ENCODE measurements at regions not wholly inside any gene's neighbourhood (a gene's known extent, or its start where the extent isn't known, plus 50 kb on each side); places are given as distances from the start of the nearest gene placed in this dataset.

DNA sequence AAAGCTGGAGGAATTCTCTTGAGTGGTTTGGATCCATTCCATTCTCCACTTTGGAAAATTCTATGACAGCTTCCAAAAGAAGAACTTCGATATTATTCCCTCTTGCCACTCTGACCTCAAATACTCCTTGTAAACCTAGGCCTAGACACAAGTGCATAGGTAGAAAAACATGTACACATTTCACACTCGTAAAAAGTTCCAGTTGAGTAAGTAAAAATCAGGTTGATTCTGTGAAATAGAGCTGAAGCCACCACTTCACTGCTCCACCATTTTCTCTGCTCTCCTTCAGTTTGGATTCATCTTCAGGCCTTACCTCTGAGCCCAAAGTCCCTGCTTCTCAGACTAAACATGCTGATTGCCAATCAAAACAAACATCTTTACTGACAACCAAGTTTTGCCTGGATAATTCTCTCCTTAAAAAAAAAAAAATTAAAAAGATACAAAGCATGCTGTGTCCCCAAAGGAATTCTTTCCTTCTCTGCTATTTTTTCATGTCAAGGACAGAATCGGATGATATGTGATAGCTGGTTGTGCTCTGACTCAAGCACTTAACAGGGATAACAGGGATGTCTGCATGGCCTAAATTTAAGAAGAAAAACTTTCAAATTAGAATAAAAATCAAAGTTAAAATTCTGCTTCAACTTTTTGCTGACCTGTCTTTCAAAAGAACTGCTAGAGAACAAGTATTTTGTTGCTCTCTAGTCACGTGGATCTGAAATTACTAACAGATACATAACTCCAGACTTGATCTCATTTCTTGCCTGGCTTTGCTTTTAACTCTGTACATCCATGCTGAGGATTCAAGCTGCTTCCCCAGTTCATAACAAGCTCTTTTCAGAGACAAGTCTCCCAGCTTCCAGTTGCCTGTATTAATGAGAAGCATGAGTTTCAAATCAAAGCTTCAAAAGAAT, 420.9 kb upstream of the INTU start:
- no peak for DNase-seq

DNA sequence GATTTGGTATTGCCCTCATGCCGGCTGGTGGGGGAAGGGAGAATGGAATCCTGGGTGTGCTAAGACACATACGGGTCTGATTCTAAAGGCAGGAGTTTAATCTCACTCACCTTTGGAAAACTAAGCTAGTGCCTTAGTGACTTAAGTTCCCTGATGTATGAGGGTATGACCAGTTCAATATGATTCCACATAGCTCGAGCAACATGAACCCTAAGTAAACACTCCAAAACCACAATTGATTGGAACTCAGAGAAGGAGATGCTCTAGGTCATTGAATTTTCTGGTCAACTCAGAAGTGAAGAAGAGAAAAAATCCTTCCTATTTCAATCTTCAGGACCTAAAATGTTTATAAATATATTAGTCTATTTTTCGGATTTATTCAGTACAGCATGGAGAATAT, 420.1 kb upstream of the INTU start:
- no peak for DNase-seq

DNA sequence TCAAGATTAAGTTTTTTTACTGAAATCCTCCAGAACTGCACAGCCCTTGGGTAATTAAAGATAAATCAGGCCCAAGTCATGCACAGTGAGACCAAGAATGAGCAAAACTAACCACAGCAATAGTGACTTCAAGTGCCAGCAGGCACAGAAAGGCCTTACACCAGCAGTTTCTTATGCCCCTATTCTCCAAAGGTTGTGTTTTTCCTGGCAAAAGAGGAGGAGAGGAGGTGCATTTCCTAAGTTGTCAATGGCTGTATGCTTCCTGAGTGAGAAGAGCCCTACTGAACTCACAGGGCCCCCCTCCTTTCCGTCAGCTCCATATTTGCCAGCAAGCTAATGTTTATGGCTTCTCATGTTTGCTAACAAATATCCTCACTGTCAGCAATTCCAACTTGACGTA, 418.7 kb upstream of the INTU start:
- DNase-seq: no peak

DNA sequence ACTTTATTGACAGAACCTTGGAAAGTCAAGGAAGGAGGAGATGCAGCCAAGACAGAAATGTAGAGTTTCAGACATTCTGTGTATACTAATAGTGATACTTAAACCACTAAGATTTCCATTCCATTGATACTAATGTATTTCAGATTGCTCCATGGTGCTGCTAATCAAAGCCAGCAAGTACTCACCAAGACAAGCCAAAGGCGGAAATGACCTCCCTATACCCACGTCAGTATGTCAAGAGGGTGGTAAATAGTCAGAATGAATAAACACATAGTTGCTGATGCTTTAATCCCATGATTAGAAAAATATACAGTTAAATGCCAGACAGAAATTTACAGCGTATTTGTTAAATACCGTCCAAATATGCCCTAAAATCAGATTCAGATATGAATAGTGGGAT, 417.8 kb upstream of the INTU start:
- no peak for DNase-seq

DNA sequence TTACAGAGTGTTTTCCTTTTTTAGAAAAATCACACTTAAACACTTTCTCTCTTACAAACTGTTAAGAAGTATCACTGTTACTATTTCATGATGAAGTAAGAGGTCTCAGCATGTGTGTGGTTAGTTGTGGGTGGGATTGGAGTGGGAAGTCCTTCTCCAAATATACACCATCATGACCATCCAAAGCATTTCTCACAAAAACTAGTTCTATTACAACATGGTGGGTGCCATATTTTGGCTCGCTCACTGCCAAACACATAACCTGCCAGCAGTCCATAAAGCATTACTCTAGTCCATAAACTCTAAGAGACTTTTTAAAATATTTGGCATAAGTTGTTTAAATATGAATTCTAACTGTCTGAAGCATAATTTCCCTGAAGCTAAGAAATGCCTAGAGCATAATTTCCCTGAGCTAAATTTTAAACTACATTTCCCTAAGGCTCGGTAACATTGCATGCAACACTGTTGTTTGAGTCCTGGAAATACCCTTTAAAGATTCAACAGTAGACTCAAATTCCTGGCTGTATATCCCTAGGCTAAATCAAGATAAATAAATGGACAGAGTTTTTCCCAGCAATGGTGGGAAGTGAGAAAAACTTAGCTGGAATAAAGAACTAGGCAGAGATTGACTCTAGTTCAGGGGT, 415.0 kb upstream of the INTU start:
- DNase-seq: no peak

DNA sequence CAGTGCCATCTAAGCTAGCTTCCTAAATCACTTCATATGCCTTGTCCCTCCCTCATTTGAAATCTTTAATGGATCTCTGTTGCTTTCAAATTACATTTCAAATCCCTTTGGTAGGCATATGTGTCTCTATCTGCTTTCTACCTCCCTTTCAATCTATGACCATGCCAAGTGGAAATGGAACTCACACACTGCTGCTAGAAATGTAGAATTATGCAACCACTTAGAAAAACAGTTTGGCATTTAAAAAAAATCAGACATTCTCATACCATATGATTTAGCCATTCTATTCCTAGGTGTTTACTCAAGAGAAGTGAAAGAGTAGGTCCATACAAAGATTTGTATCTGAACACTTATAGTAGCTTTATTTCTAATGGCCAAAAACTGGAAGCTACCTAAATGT, 413.5 kb upstream of the INTU start:
- DNase-seq: no peak

DNA sequence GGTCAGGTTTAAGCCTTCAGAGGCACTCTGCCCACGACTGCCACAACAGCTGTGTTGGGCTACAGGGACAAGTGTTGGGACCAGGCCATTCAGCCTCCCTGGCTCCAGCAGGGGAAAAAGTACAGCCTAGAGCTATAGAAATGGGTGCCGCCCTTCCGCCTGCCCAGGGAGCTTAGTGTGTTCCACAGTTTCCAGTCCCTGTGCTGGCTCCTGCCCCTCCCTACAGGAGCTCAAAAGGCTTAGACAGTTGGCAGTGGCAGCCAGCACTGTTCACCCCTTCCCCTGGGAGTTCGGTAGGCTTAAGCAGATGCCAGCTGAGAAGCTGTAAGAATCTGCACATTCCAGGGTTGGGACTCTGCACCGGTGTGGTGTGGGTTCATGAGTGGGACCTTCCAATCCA, 408.2 kb upstream of the INTU start:
- no peak for DNase-seq

DNA sequence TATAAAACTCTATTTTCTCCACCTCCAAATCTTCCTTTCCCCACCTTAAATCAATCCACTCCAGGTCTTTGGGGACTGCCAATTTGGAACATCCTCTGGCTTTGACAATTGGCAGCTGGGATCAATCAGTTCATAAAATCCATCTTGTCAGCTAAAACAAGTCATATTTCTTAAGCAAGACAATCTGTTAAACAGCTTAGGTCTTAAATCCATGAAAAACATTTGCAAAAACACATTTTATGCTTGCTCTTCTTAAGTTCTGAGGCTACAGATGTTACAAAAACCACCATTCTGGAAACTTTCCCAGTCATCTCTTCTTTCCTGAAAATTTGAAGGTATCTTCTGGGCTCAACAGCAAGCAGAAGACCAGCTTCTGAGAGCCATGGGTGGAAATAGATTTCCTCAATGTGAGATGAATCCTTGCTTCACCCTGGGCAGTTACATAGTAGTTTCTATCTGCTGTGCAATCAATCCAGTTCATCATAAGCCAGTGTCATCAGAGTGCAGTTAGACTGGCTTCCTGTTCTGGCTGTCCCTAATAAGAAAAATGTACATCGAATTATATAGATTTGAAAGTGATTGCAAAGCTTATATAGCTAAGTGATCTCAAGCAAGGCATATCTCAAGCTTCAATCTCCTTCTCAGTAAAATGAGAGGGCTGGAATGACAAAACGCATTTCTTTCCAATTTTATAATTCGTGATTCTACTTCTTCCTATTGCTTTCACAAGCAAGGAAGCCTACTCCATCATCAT, 402.7 kb upstream of the INTU start:
- no peak for DNase-seq

DNA sequence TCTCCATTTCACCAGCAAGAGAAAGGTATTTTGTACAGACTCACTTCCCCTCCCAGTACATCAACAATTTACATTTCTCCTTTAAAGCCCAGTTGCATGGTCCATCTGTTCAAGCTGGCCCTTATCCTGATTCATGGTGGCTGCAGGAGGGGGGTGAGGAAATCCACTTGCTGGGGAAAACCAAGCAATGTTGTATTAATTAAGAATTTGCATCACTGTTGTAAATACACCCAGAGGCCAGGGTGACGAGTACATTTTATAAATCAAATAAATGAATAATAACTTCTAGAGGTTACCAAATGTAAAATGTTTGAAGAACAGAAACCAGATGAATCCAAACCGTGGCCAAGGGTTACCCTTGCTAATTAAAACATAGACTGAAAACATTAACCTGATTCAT, 395.9 kb upstream of the INTU start:
- no peak for DNase-seq

DNA sequence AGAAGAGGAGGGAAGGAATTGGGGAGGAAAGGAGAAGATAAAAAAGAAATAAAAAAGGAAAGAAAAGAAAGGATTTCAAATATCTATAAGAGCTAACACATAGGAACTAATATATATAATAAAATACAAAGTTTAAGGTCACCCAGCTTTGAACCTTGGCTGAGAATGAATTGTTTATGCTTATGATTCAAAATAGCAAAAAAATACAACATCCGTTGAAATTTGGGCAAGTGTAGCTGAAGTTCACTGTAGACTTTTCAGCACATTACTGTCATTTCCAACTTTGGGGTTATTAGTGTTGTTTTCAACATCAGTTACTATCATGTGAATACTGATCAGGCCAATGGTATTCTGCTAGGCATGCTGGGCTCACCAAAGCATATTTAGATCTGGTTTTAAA, 395.2 kb upstream of the INTU start:
- no peak for DNase-seq

DNA sequence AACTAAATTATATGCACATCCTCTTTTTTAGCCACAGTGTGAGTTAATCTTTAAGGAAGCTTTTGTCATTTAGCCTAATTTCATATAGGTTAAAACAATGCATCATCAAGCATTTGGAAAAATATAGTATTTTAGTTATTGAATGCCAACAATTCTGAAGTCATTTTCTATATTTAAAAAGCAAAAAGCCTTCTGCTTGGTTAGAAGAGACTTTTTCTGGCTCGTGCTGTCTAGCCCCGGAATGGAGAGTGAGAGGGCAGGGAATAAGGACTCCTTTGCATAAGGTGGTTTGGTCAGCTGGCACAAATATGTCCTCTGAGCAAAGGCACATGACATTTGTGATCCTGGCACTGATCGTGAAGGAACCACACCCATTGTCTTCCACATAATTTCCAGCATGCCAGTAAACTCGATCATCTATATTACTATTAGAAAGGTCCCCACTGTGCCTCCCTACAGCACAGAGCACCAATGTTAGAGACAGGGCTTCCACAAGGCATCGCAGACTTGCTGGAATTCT, 393.7 kb upstream of the INTU start:
- no peak for DNase-seq

DNA sequence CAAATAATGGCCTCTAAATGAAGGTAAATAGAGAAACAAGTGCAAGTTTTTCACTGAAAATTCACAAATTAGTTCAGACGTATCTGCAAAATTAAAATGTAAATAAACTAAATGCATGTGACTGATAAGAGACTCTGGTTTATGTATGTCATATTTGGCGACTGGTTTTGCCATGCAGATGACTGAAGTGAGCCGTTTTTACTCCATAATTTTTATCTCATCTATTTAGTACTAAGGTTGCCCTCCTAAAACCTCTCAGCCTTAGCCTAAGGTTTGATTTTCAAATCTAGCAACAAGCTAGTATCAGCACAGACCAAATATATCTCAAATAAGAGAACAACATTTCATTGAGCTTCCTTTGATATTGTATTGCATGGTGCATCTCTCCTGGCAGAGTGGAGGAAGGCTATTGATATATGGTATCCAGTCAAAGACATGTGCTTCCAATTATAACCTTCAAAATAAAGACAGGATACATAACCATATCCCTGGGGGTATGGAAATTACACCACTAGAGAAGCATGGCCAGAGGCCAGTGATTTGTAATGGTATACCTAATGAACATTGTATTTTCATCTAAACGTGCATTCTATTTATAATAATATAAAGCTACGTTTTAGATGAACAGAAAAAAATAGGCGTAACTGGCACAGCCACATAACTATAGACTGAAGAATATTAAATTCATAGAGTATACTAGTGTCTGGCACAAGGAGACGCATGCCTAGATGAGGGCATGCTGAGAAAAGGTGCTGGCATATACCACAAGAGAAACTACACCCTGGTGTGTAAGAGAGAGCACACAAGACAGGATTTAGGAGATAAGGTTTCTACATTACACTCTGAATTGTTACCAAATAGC, 392.6 kb upstream of the INTU start:
- no peak for DNase-seq

DNA sequence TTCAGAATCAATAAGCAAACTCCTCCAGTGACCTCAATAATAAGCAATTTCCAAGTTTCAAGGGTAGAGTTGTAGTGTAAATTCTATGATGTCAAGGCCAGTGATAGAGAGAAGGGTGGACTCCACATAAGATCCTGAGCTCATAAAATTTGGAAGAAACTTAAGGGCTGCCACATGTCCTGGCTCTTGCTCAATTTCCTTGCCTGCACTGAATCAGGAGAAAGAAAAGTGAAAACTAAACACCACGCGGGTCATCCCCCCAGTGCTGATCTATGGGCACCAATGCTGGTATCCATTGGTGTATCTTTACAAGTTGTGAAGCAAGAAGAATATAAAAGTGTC, 392.0 kb upstream of the INTU start:
- no peak for DNase-seq

DNA sequence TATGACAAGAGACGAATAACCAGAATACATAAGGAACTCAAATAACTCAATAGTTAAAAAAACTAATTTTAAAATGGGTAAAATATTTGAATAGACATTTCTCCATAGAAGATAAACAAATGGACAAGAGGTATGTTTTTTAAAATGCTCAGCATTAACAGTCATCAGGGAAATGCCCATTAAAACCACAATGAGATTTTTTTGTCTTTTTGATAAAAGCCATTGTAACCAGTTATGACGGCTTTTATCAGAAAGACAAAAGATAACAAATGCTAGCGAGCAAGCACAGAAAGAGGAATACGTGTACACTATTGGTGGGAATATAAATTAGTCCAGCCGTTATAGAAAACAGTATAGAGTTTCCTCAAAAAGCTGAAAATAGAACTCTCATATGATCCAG, 388.2 kb upstream of the INTU start:
- DNase-seq: no peak

DNA sequence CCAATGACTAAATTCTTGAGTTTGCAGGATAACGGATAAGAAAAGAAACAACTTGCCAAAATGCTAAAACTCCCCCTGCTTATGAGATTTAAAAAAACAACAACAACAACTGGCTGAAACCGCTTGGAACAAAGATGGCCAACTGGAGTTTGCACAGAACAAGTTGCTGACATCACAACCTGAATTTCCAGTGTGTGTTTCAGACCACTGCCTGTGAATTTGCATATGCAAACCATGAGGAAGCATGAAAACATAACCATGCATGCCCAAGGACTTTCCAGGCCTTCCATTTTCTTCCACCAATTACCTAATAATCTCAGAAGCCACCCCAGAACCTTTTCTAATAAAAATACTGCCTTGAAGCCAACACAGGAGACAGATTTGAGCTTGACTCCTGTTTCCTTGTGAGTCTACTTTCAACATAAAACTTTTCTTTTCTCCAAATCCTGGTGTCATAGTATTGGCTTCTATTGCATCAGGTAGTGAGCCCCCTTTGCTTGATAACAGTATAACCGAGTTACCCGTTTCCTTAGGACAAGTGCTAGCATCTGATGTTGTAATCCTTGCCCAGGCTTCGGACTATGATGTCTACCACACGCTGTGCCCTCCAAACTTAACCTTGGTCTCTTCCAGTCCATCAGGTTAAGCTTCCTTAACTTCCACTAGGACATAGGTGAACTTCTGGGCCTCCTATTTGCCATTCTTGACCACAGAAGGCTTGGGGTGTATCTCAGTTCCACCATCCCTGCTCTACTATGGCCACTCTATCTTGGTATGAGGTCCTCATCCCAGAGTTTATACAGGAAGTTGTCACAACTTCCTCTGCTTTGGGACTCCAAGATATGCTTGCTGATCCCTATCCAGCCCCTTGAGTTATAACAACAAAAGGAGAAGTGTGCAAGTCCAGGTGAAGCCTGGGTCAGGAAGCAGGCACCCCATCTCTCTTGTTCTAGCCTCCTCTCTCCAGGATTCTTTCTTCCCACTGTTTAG, 385.5 kb upstream of the INTU start:
- DNase-seq: no peak

DNA sequence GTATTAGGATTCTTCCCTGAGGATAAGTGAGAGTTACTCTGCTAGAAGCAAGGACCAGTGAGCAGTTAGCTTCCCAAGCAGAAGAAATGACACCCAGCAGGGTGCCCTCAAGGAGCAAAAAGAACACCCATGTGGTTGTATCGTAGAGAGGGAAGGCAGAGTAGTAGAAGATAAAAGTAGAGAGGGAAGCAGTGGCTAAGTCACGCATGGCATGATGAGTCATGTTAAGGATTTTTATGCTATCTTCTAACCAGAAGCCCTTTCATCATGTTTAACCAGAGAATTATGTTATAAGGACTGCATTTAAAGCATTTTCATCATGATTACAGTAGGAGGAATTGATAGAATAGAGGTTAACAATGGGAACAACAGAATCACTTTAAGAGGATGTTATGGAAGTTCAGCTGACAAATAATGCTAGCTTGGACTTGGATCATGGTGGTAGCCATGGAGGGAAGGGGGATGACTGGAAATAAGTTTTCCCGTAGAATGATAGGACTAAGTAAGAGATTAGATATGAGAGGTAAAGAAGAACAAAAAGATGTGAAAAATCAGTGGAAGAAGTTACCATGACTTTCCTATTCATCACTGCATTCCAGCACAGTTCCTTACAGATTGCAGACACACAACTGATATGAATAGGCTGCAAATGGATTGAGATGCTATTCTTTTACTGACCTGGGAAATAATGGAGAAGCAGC, 383.5 kb upstream of the INTU start:
- no peak for DNase-seq

DNA sequence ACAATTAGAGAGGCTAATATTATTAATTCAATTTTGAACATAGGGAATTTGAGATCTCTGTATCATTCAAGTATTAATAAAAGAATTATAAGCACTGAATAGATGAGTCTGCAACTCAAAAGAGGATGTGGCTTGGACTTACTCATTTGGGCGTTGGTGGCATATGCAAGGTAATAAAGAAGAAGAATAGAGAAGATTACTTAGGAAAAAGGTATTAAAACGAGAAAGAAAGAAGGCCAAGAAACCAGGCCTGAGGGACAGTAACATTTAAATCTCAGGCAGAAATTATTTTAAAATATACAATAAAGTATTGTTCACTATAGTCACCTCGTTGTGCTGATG, 383.0 kb upstream of the INTU start:
- no peak for DNase-seq

DNA sequence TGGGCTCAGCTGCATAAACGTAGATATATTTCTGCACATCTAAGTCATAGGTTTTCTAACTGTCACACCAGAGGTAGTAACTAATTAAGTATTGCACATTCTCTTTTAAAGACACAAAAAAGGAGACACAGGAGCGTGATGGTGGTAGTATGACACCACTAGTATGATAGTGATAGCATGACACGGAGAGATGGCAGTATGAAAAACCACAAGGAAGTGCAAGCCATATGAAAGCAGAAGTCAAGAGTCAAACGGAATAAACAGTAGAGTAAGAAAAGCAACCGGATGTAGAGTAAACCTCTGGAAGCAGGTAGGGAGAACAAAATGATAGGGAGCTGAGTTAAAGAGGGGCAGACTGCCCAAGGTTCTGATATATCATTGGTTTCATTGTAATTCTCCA, 382.2 kb upstream of the INTU start:
- DNase-seq: no peak

DNA sequence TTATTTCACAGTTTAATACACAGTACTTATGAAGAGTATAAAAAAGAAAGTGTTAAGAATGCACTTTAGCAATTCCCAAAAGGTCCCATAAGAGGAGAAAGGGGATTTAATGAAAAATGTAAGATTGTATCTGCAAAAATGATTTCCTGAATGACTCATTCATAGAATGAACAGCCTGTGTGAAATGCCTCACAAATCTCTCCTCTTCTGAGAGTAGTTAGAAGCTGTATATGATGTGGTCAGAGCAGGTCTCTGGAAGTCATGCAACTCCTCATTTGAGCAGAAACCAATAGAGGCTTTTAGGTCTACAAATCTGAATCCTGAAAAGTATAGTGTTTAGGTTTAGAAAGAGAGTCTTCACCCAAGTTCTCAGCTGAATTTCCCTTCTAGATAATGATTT, 381.3 kb upstream of the INTU start:
- DNase-seq: peak in 1 of 5 donors; percentile 5

DNA sequence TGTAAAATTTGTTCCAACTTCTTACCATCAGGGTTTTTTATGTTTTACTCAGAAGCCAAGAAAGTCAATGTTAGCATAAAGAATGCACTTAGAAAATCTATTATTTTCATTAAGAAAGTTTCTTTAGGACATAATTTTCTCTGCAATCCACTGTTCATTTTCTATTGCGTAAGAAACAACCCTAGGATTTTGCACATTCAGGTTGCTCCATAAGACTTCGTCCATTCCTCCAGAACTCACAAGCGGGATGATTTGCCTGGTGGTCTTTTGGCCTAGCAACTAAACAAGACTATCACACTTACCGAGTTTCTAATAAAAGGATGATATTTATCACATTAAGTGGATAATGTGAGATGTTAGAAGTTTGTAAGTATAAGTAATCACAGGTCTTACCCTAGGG, 376.3 kb upstream of the INTU start:
- DNase-seq: no peak

DNA sequence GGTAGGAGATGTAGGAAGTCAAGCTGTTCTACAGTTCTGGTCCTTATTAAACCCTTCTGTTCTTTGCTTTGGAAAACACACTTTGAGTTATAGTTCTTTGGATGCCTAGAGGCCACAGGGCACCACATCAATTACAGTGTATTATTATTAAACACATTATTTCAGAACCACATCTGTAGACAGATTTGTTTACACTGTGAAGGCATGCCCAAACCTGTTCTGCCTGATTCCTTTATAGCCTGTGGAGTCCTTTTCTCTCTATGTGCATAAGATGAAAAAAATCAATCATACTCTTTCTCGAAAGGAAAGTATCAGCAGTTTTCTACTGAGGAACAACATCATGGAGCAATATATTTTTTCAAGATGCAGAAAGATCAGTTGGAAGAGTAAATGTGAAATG, 371.3 kb upstream of the INTU start:
- DNase-seq: no peak

All from T-helper 1 cell (primary cell).